ENCODE measurements at regions not wholly inside any gene's neighbourhood (a gene's known extent, or its start where the extent isn't known, plus 50 kb on each side); places are given as distances from the start of the nearest gene placed in this dataset.
"Not testable (repeated sequence)": the region's sequence is repeated elsewhere in the genome, so short reads cannot be mapped to it uniquely, and the experiment has no call there.

- H3K4me1 Mint-ChIP-seq (ENCODE audit: low read depth): no peaks in the 10 kb centered on the region
Observed at GRCh38 chr9:74391816-74392215, 105.3 kb upstream of the RORB start.

GRCh38 chr9:74403581-74403980, 93.6 kb upstream of the RORB start:
- H3K27me3 Mint-ChIP-seq (ENCODE audit: low read depth): no peaks in the 10 kb centered on the region
- H3K27ac Mint-ChIP-seq: no peak overlapping the region
- H3K4me3 Mint-ChIP-seq: no peak overlapping the region
- ChIA-PET CTCF (interaction anchor here (1.1 kb wide), 1 partner anchor 11 kb away, joined by 3 read pairs; no protein-coding TSS in a partner anchor), POLR2A (no interaction called here)
- no peaks in the 10 kb centered on the region for H3K36me3 Mint-ChIP-seq (ENCODE audit: low read depth)
- ATAC-seq (no peak), DNase-seq (no peak)
- H3K4me1 Mint-ChIP-seq (ENCODE audit: low read depth): no peaks in the 10 kb centered on the region
- H3K9me3 Mint-ChIP-seq (ENCODE audit: insufficient read depth): peaks cover 22% of the 10 kb centered on the region

More at GRCh38 chr9:74391816-74392215, 105.3 kb upstream of the RORB start:
- POLR2A ChIA-PET: no interaction called here
- Mint-ChIP-seq H3K36me3 (ENCODE audit: low read depth) (no peaks in the 10 kb centered on the region), H3K27ac (no peak overlapping the region), H3K9me3 (ENCODE audit: insufficient read depth) (no peaks in the 10 kb centered on the region), H3K27me3 (ENCODE audit: low read depth) (peaks cover 2% of the 10 kb centered on the region), H3K4me3 (no peak overlapping the region)
- CTCF ChIA-PET: no interaction called here
- ATAC-seq (no peak), DNase-seq (no peak)

GRCh38 chr9:74404620-74405019, 92.5 kb upstream of the RORB start:
- no peaks in the 10 kb centered on the region for H3K36me3 Mint-ChIP-seq (ENCODE audit: low read depth)
- peaks cover 22% of the 10 kb centered on the region for H3K9me3 Mint-ChIP-seq (ENCODE audit: insufficient read depth)
- ChIA-PET POLR2A (no interaction called here), CTCF (no interaction called here)
- no peak for DNase-seq
- H3K27ac Mint-ChIP-seq: no peak overlapping the region
- H3K4me1 Mint-ChIP-seq (ENCODE audit: low read depth): no peaks in the 10 kb centered on the region
- no peaks in the 10 kb centered on the region for H3K27me3 Mint-ChIP-seq (ENCODE audit: low read depth)
- no peak for ATAC-seq
- H3K4me3 Mint-ChIP-seq: no peak overlapping the region

GRCh38 chr9:74407166-74407565, 90.0 kb upstream of the RORB start:
- H3K4me3 Mint-ChIP-seq: no peak overlapping the region
- no peak for ATAC-seq
- CTCF ChIA-PET: no interaction called here

GRCh38 chr9:74412236-74412979, 84.7 kb upstream of the RORB start:
- Mint-ChIP-seq H3K27me3 (ENCODE audit: low read depth) (no peaks in the 10 kb centered on the region), H3K4me3 (no peak overlapping the region), H3K27ac (no peak overlapping the region), H3K9me3 (ENCODE audit: insufficient read depth) (no peaks in the 10 kb centered on the region), H3K4me1 (ENCODE audit: low read depth) (no peaks in the 10 kb centered on the region), H3K36me3 (ENCODE audit: low read depth) (no peaks in the 10 kb centered on the region)
- no peak for ATAC-seq
- ChIA-PET POLR2A (interaction anchor here (0.7 kb wide), 1 partner anchor 49 kb away, joined by 3 read pairs; no protein-coding TSS in a partner anchor), CTCF (no interaction called here)
- DNase-seq: no peak

More at GRCh38 chr9:74407166-74407565, 90.0 kb upstream of the RORB start:
- Mint-ChIP-seq H3K36me3 (ENCODE audit: low read depth) (no peaks in the 10 kb centered on the region), H3K9me3 (ENCODE audit: insufficient read depth) (peaks cover 22% of the 10 kb centered on the region), H3K4me1 (ENCODE audit: low read depth) (no peaks in the 10 kb centered on the region), H3K27me3 (ENCODE audit: low read depth) (no peaks in the 10 kb centered on the region), H3K27ac (no peak overlapping the region)
- no peak for DNase-seq
- POLR2A ChIA-PET: no interaction called here

GRCh38 chr9:74413876-74414275, 83.3 kb upstream of the RORB start:
- ATAC-seq (no peak), DNase-seq (no peak)
- ChIA-PET CTCF (no interaction called here), POLR2A (no interaction called here)
- H3K9me3 Mint-ChIP-seq (ENCODE audit: insufficient read depth): no peaks in the 10 kb centered on the region
- no peaks in the 10 kb centered on the region for H3K27me3 Mint-ChIP-seq (ENCODE audit: low read depth)
- H3K4me1 Mint-ChIP-seq (ENCODE audit: low read depth): no peaks in the 10 kb centered on the region
- no peak overlapping the region for H3K4me3 Mint-ChIP-seq
- H3K27ac Mint-ChIP-seq: no peak overlapping the region
- no peaks in the 10 kb centered on the region for H3K36me3 Mint-ChIP-seq (ENCODE audit: low read depth)

GRCh38 chr9:74414325-74414724, 82.8 kb upstream of the RORB start:
- H3K4me3 Mint-ChIP-seq: no peak overlapping the region
- CTCF ChIA-PET: interaction anchor here (1.1 kb wide), 1 partner anchor 11 kb away, joined by 3 read pairs; no protein-coding TSS in a partner anchor
- no peak for DNase-seq
- H3K4me1 Mint-ChIP-seq (ENCODE audit: low read depth): no peaks in the 10 kb centered on the region
- ATAC-seq: no peak
- H3K9me3 Mint-ChIP-seq (ENCODE audit: insufficient read depth): no peaks in the 10 kb centered on the region
- H3K27ac Mint-ChIP-seq: no peak overlapping the region
- no peaks in the 10 kb centered on the region for H3K27me3 Mint-ChIP-seq (ENCODE audit: low read depth)
- H3K36me3 Mint-ChIP-seq (ENCODE audit: low read depth): no peaks in the 10 kb centered on the region
- POLR2A ChIA-PET: no interaction called here

- ChIA-PET POLR2A (no interaction called here), CTCF (interaction anchor here (0.6 kb wide), 1 partner anchor 509 kb away, joined by 3 read pairs; no protein-coding TSS in a partner anchor)
- DNase-seq (no peak), ATAC-seq (no peak)
- Mint-ChIP-seq H3K27me3 (ENCODE audit: low read depth) (no peaks in the 10 kb centered on the region), H3K36me3 (ENCODE audit: low read depth) (no peaks in the 10 kb centered on the region), H3K4me1 (ENCODE audit: low read depth) (no peaks in the 10 kb centered on the region), H3K4me3 (no peak overlapping the region), H3K27ac (no peak overlapping the region), H3K9me3 (ENCODE audit: insufficient read depth) (no peaks in the 10 kb centered on the region)
Observed at GRCh38 chr9:74415995-74416394, 81.1 kb upstream of the RORB start.

- H3K9me3 Mint-ChIP-seq (ENCODE audit: insufficient read depth); H3K36me3 Mint-ChIP-seq (ENCODE audit: low read depth); CTCF ChIA-PET; H3K27ac Mint-ChIP-seq; H3K4me3 Mint-ChIP-seq; POLR2A ChIA-PET; H3K4me1 Mint-ChIP-seq (ENCODE audit: low read depth); H3K27me3 Mint-ChIP-seq (ENCODE audit: low read depth); ATAC-seq; DNase-seq: not testable (repeated sequence)
Observed at GRCh38 chr9:74424488-74424887, 72.6 kb upstream of the RORB start.

GRCh38 chr9:74431467-74431866, 65.7 kb upstream of the RORB start:
- Mint-ChIP-seq H3K4me3 (no peak overlapping the region), H3K27me3 (ENCODE audit: low read depth) (no peaks in the 10 kb centered on the region), H3K9me3 (ENCODE audit: insufficient read depth) (no peaks in the 10 kb centered on the region), H3K4me1 (ENCODE audit: low read depth) (no peaks in the 10 kb centered on the region), H3K27ac (no peak overlapping the region), H3K36me3 (ENCODE audit: low read depth) (no peaks in the 10 kb centered on the region)
- CTCF ChIA-PET: no interaction called here
- ATAC-seq (no peak), DNase-seq (no peak)
- POLR2A ChIA-PET: no interaction called here

- H3K36me3 Mint-ChIP-seq (ENCODE audit: low read depth): no peaks in the 10 kb centered on the region
- no peaks in the 10 kb centered on the region for H3K9me3 Mint-ChIP-seq (ENCODE audit: insufficient read depth)
- ATAC-seq: no peak
- H3K4me3 Mint-ChIP-seq: no peak overlapping the region
- no peaks in the 10 kb centered on the region for H3K27me3 Mint-ChIP-seq (ENCODE audit: low read depth)
- no peak for DNase-seq
- no peak overlapping the region for H3K27ac Mint-ChIP-seq
- H3K4me1 Mint-ChIP-seq (ENCODE audit: low read depth): no peaks in the 10 kb centered on the region
- ChIA-PET POLR2A (no interaction called here), CTCF (interaction anchor here (0.7 kb wide), 1 partner anchor 658 kb away, joined by 3 read pairs; no protein-coding TSS in a partner anchor)
Observed at GRCh38 chr9:74443036-74443750, 53.9 kb upstream of the RORB start.

GRCh38 chr9:74444369-74444768, 52.8 kb upstream of the RORB start:
- Mint-ChIP-seq H3K9me3 (ENCODE audit: insufficient read depth) (no peaks in the 10 kb centered on the region), H3K36me3 (ENCODE audit: low read depth) (no peaks in the 10 kb centered on the region), H3K27me3 (ENCODE audit: low read depth) (no peaks in the 10 kb centered on the region), H3K4me3 (no peak overlapping the region), H3K27ac (no peak overlapping the region), H3K4me1 (ENCODE audit: low read depth) (no peaks in the 10 kb centered on the region)
- POLR2A ChIA-PET: no interaction called here
- CTCF ChIA-PET: no interaction called here
- ATAC-seq (no peak), DNase-seq (no peak)
